GM12892 (cell line): ENCODE measurements at regions not wholly inside any gene's neighbourhood (a gene's known extent, or its start where the extent isn't known, plus 50 kb on each side); places are given as distances from the start of the nearest gene placed in this dataset.

Experiments
- DNase-seq: peaks from one replicate; pipeline ENCODE4 v3.0.0; 2011; ENCODE audit not compliant: insufficient read length
- FAIRE-seq: peaks from 2 replicates; lab custom pipeline; 2011; peaks lifted over from hg19 to GRCh38; lab: Jason Lieb, UNC
- POLR2A ChIP-seq: IDR thresholded peaks from 2 replicates; pipeline ENCODE4 v1.6.1; 2011; ENCODE audit warnings: low read depth, low read length, control low read depth
- POLR2AphosphoS5 ChIP-seq: IDR thresholded peaks from 2 replicates; pipeline ENCODE4 v1.6.1; 2011; ENCODE audit warnings: low read depth, low read length, control low read depth
- TAF1 ChIP-seq: IDR thresholded peaks from 2 replicates; pipeline ENCODE4 v1.6.1; 2011; ENCODE audit warnings: low read depth, mild to moderate bottlenecking, control low read depth, low read length, borderline replicate concordance

GRCh38 chr5:58149345-58149744, 310.5 kb downstream of the PLK2 start:
- no peak for DNase-seq
- no peak for FAIRE-seq
- TF ChIP-seq POLR2A: no peak
- TF ChIP-seq POLR2AphosphoS5: no peak
- no peak for TF ChIP-seq TAF1

- no peak for DNase-seq
- no peak for TF ChIP-seq POLR2A
- TF ChIP-seq POLR2AphosphoS5: no peak
- TF ChIP-seq TAF1: no peak
- FAIRE-seq: no peak
Measured at GRCh38 chr5:58148254-58148775, 311.6 kb downstream of the PLK2 start.

GRCh38 chr5:58145397-58145934, 314.4 kb downstream of the PLK2 start:
- no peak for TF ChIP-seq POLR2AphosphoS5
- TF ChIP-seq TAF1: no peak
- TF ChIP-seq POLR2A: no peak
- no peak for DNase-seq
- no peak for FAIRE-seq

- FAIRE-seq (no peak), DNase-seq (no peak)
- TF ChIP-seq POLR2AphosphoS5 (no peak), POLR2A (no peak), TAF1 (no peak)
Measured at GRCh38 chr5:58143727-58144126, 316.2 kb downstream of the PLK2 start.

GRCh38 chr5:58143181-58143580, 316.7 kb downstream of the PLK2 start:
- TF ChIP-seq POLR2AphosphoS5 (no peak), POLR2A (no peak), TAF1 (no peak)
- DNase-seq (no peak), FAIRE-seq (no peak)

GRCh38 chr5:58138791-58139190, 321.1 kb downstream of the PLK2 start:
- no peak for TF ChIP-seq TAF1
- TF ChIP-seq POLR2AphosphoS5: no peak
- TF ChIP-seq POLR2A: no peak
- DNase-seq (no peak), FAIRE-seq (no peak)

- DNase-seq (no peak), FAIRE-seq (no peak)
- no peak for TF ChIP-seq POLR2A
Measured at GRCh38 chr5:58136406-58136805, 323.5 kb downstream of the PLK2 start.

GRCh38 chr5:58135571-58136335, 324.1 kb downstream of the PLK2 start:
- TF ChIP-seq TAF1 (no peak), POLR2A (no peak), POLR2AphosphoS5 (no peak)
- no peak for DNase-seq

GRCh38 chr5:58133631-58134296, 326.1 kb downstream of the PLK2 start:
- FAIRE-seq: no peak
- TF ChIP-seq POLR2AphosphoS5 (no peak), POLR2A (no peak), TAF1 (no peak)

More at GRCh38 chr5:58135571-58136335, 324.1 kb downstream of the PLK2 start:
- FAIRE-seq: no peak

GRCh38 chr5:58133216-58133615, 326.7 kb downstream of the PLK2 start:
- no peak for DNase-seq
- FAIRE-seq: no peak
- TF ChIP-seq TAF1 (no peak), POLR2A (no peak), POLR2AphosphoS5 (no peak)

More at GRCh38 chr5:58133631-58134296, 326.1 kb downstream of the PLK2 start:
- DNase-seq: no peak

GRCh38 chr5:58127255-58128220, 332.3 kb downstream of the PLK2 start:
- TF ChIP-seq TAF1 (no peak), POLR2AphosphoS5 (no peak), POLR2A (no peak)
- DNase-seq (no peak), FAIRE-seq (no peak)
